Osteocyte (in vitro differentiated cells): ENCODE measurements at regions not wholly inside any gene's neighbourhood (a gene's known extent, or its start where the extent isn't known, plus 50 kb on each side); places are given as distances from the start of the nearest gene placed in this dataset.

Experiments used
- DNase-seq: peaks from one replicate; pipeline ENCODE4 v3.0.0; 2021; ENCODE audit warnings: mixed read lengths; ENCODE audit not compliant: unreplicated experiment; ENCODE audit errors: extremely low spot score
- H3K27ac Mint-ChIP-seq: one replicate; pipeline ENCODE4 v1.8.0; 2021; ENCODE audit warnings: mild to moderate bottlenecking, mixed read lengths; ENCODE audit not compliant: unreplicated experiment
- H3K27me3 Mint-ChIP-seq: one replicate; pipeline ENCODE4 v1.8.0; 2021; ENCODE audit warnings: mixed read lengths; ENCODE audit not compliant: unreplicated experiment
- H3K36me3 Mint-ChIP-seq: one replicate; pipeline ENCODE4 v1.8.0; 2021; ENCODE audit warnings: mixed read lengths; ENCODE audit not compliant: unreplicated experiment
- H3K4me1 Mint-ChIP-seq: one replicate; pipeline ENCODE4 v1.8.0; 2021; ENCODE audit warnings: mixed read lengths; ENCODE audit not compliant: unreplicated experiment
- H3K4me3 Mint-ChIP-seq: one replicate; pipeline ENCODE4 v1.8.0; 2021; ENCODE audit warnings: mild to moderate bottlenecking, moderate library complexity, mixed read lengths; ENCODE audit not compliant: unreplicated experiment
- H3K9me3 Mint-ChIP-seq: one replicate; pipeline ENCODE4 v1.8.0; 2021; ENCODE audit warnings: mixed read lengths; ENCODE audit not compliant: unreplicated experiment
- CTCF ChIP-seq: fragments of 200-600 bp; sonication (generic); IDR thresholded peaks from 2 replicates; pipeline ENCODE4 v1.5.0; 2021; ENCODE audit warnings: antibody characterized with exemption, mild to moderate bottlenecking, moderate library complexity

- Mint-ChIP-seq H3K9me3 (no peaks in the 10 kb centered on the region), H3K27me3 (peaks cover 11% of the 10 kb centered on the region), H3K4me1 (peaks cover 2% of the 10 kb centered on the region), H3K36me3 (no peaks in the 10 kb centered on the region), H3K27ac (no peak overlapping the region), H3K4me3 (no peak overlapping the region)
- no peak for DNase-seq
- no peak for TF ChIP-seq CTCF
These were observed 1022.0 kb downstream of the ADGRL3 start for GRCh38 chr4:62222121-62222520.

GRCh38 chr4:62210486-62210885, 1010.4 kb downstream of the ADGRL3 start:
- Mint-ChIP-seq H3K27me3 (peaks cover 15% of the 10 kb centered on the region), H3K4me1 (no peaks in the 10 kb centered on the region), H3K4me3 (no peak overlapping the region), H3K36me3 (no peaks in the 10 kb centered on the region), H3K9me3 (peaks cover 3% of the 10 kb centered on the region), H3K27ac (no peak overlapping the region)
- no peak for DNase-seq
- no peak for TF ChIP-seq CTCF

GRCh38 chr4:62209757-62210485, 1009.8 kb downstream of the ADGRL3 start:
- DNase-seq, result no peak
- peaks cover 3% of the 10 kb centered on the region for H3K9me3 Mint-ChIP-seq
- no peak overlapping the region for H3K27ac Mint-ChIP-seq
- H3K4me1 Mint-ChIP-seq, result no peaks in the 10 kb centered on the region
- TF ChIP-seq CTCF, result no peak
- H3K4me3 Mint-ChIP-seq, result no peak overlapping the region
- H3K27me3 Mint-ChIP-seq, result peaks cover 13% of the 10 kb centered on the region
- H3K36me3 Mint-ChIP-seq, result no peaks in the 10 kb centered on the region

GRCh38 chr4:62208921-62209320, 1008.8 kb downstream of the ADGRL3 start:
- H3K9me3 Mint-ChIP-seq, result peaks cover 3% of the 10 kb centered on the region
- H3K4me3 Mint-ChIP-seq, result no peak overlapping the region
- H3K27me3 Mint-ChIP-seq, result peaks cover 5% of the 10 kb centered on the region
- no peak overlapping the region for H3K27ac Mint-ChIP-seq
- no peak for TF ChIP-seq CTCF
- no peaks in the 10 kb centered on the region for H3K36me3 Mint-ChIP-seq
- no peak for DNase-seq
- H3K4me1 Mint-ChIP-seq, result no peaks in the 10 kb centered on the region

GRCh38 chr4:62204136-62204535, 1004.0 kb downstream of the ADGRL3 start:
- no peak overlapping the region for H3K27ac Mint-ChIP-seq
- peaks cover 3% of the 10 kb centered on the region for H3K27me3 Mint-ChIP-seq
- no peak overlapping the region for H3K4me3 Mint-ChIP-seq
- no peaks in the 10 kb centered on the region for H3K4me1 Mint-ChIP-seq
- no peak for TF ChIP-seq CTCF
- DNase-seq, result no peak
- peaks cover 3% of the 10 kb centered on the region for H3K9me3 Mint-ChIP-seq
- H3K36me3 Mint-ChIP-seq, result no peaks in the 10 kb centered on the region
